NB4 (cell line): ENCODE measurements at regions not wholly inside any gene's neighbourhood (a gene's known extent, or its start where the extent isn't known, plus 50 kb on each side); places are given as distances from the start of the nearest gene placed in this dataset.

Experiments used
- DNase-seq: peaks from one replicate; pipeline ENCODE4 v3.0.0; 2010; ENCODE audit warnings: low read depth
- H3K4me3 ChIP-seq: one replicate; pipeline ENCODE4 v1.5.1; 2011; ENCODE audit warnings: mild to moderate bottlenecking, low read depth, low read length, moderate library complexity
- MYC ChIP-seq: IDR thresholded peaks from 2 replicates; pipeline ENCODE4 v1.6.1; 2011; ENCODE audit warnings: low read depth, low read length
- POLR2A ChIP-seq: IDR thresholded peaks from 2 replicates; pipeline ENCODE4 v1.6.1; 2011; ENCODE audit warnings: mild to moderate bottlenecking; ENCODE audit not compliant: insufficient read length; ENCODE audit errors: extremely low read depth
- TF ChIP-seq, protein P1 (sequence below): IDR thresholded peaks from 2 replicates; pipeline ENCODE4 v1.6.1; 2011; ENCODE audit warnings: low read depth, low read length
- TF ChIP-seq, protein P2 (sequence below): IDR thresholded peaks from one replicate; pipeline ENCODE4 v1.5.1; 2012; ENCODE audit warnings: low read depth, low read length

DNA sequence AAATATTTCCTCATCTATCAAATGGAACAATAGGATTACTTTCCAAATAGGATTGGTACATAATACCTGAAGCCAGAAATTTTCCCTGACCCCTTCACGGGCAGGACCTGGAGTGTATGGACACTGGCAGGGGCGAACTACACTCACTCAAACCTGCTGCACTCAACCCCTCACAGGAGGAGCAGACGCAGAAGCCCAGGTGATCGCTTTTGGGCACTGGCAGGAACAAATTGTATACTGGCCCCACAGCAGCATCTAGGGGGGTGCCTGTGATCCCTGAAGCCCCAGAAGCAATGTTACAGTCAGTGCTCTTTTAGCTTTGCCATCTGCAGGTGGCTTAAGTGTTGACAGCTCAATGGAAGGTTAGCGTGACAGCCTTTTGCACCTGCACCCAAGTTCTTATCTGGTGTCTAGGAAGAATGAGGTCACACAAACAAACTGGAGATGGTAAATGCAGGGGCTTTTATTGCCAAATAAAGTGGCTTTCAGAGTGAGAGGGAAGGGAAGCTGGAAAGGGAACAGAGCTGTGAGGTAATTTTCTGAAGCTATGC lies 199.2 kb upstream of the NEGR1 start:
- TF ChIP-seq, protein P1, sequence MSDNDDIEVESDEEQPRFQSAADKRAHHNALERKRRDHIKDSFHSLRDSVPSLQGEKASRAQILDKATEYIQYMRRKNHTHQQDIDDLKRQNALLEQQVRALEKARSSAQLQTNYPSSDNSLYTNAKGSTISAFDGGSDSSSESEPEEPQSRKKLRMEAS = no peak
- no peak for TF ChIP-seq POLR2A
- H3K4me3 ChIP-seq = no peak overlapping the region
- DNase-seq = no peak

DNA sequence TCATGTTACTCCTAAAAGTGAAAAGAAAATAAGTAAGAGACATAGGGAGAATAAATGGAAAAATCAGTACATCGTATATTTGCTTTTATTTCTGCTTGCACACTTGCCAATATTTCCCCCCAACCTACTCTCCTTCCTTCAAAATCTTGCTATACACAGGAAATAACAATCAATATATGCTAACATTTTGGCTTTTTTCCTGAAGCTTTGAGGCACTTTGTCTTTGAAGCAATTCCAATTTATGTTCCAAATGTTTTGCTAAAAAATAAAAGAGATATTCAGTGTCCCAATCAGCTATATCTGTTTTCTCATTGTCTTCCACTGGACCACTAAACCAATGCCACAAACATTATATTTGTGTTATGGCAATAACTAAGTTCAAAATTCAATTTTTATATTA lies 184.0 kb upstream of the NEGR1 start:
- no peak for DNase-seq

DNA sequence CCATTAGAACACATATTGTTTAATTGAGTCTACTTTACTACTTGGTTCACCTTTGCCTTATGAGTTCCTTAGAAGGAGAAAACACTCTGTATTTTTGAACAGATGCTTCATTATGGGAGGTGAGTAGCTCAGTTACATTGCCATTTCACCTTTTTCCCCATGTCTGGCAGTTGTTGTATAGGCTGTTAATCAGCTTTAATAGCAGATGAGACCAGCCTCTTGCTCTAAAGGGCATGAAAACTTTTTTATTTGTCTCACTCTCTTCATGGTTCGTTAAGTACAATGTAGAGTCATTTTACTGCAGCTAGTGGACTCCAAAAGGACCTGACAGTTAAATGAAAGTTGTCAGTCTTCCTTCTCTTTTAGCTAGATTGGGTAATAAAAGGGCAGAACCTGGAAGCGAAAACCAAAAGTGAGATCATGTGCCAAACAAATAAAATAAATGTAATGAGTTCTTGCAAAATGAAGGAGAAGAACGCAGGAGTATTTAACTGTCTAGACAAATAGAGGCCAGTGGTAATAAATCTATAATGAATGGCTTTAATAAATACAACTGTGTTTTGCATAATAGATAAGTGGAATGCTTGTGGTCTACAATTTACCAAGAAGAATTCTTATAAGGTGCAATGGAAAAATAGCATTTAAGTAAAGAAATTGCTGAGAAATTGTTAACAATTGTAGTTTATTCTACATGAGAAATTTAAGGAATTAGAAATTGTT lies 180.0 kb upstream of the NEGR1 start:
- DNase-seq = no peak

More for the DNA sequence above, 184.0 kb upstream of the NEGR1 start:
- TF ChIP-seq POLR2A (no peak), MYC (no peak)
- TF ChIP-seq, protein P2, sequence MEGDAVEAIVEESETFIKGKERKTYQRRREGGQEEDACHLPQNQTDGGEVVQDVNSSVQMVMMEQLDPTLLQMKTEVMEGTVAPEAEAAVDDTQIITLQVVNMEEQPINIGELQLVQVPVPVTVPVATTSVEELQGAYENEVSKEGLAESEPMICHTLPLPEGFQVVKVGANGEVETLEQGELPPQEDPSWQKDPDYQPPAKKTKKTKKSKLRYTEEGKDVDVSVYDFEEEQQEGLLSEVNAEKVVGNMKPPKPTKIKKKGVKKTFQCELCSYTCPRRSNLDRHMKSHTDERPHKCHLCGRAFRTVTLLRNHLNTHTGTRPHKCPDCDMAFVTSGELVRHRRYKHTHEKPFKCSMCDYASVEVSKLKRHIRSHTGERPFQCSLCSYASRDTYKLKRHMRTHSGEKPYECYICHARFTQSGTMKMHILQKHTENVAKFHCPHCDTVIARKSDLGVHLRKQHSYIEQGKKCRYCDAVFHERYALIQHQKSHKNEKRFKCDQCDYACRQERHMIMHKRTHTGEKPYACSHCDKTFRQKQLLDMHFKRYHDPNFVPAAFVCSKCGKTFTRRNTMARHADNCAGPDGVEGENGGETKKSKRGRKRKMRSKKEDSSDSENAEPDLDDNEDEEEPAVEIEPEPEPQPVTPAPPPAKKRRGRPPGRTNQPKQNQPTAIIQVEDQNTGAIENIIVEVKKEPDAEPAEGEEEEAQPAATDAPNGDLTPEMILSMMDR = no peak
- TF ChIP-seq, protein P1 = no peak
- H3K4me3 ChIP-seq = no peak overlapping the region

DNA sequence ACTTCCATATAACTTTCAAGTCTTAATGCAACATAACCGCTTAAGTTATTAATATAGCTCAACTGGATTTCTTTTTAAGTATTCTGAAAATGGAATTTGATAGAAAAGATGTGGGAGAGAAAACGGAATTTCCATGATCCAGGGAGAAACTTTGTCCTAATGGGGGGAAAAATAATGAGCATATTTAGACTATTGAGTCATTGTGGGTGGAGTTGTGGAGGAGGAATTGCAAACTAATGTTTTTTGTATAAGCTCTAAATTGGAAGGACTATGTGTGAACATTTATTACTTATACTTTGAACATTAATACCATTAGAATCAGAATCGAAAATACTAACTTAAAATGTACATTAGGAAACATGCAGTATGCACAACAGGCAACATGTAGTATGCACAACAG lies 159.9 kb upstream of the NEGR1 start:
- DNase-seq = no peak
- TF ChIP-seq POLR2A (no peak), MYC (no peak)
- TF ChIP-seq, protein P1 = no peak
- TF ChIP-seq, protein P2 = no peak

More for the DNA sequence above, 180.0 kb upstream of the NEGR1 start:
- TF ChIP-seq POLR2A (no peak), MYC (no peak)
- TF ChIP-seq, protein P2 = no peak
- TF ChIP-seq, protein P1 = no peak
- no peak overlapping the region for H3K4me3 ChIP-seq

DNA sequence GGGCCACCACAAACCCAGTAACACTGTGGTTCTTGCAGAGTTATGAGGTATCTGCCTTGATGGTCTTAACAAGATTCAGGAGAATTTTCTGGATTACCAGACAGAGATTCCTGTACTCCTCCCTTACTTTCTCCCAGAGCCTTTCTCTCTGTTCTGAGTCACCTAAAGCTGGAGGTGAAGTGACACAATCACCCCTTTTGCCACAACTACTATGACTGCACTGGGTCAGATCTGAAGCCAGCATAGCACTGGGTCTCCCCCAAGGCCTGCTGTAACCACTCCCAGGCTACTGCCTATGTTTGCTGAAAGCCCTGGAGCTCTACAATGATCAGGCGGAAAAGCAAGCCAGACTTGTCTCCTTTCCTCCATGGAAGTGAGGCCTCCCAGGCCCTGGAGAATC lies 156.7 kb upstream of the NEGR1 start:
- TF ChIP-seq, protein P1 = no peak
- TF ChIP-seq MYC (no peak), POLR2A (no peak)
- TF ChIP-seq, protein P2 = no peak
- no peak for DNase-seq

More for the DNA sequence above, 159.9 kb upstream of the NEGR1 start:
- H3K4me3 ChIP-seq = no peak overlapping the region

DNA sequence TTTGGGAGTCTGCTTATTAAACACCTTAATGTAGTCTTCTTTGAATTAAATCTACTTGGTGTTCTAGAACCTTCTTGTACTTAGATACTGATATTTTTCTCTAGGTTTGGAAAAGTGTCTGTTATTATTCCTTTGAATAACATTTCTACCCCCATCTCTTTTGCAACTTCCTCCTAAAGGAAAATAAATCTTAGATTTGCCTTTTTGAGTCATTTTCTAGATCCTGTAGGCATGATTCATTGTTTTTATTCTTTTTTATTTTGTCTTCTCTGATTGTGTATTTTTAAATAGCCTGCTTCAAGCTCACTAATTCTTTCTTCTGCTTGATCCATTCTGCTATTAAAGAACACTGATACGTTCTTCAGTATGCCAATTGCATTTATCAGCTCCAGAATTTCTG lies 155.9 kb upstream of the NEGR1 start:
- H3K4me3 ChIP-seq = no peak overlapping the region
- TF ChIP-seq MYC (no peak), POLR2A (no peak)
- TF ChIP-seq, protein P1 = no peak
- TF ChIP-seq, protein P2 = no peak
- no peak for DNase-seq

More for the DNA sequence above, 156.7 kb upstream of the NEGR1 start:
- no peak overlapping the region for H3K4me3 ChIP-seq
